Cardiac muscle cell (in vitro differentiated cells and primary cell): ENCODE measurements at regions not wholly inside any gene's neighbourhood (a gene's known extent, or its start where the extent isn't known, plus 50 kb on each side); places are given as distances from the start of the nearest gene placed in this dataset.

Source experiments
- DNase-seq, 2 donors: peaks; one replicate each; pipeline versions ENCODE4 v3.0.0 to v3.0.0-alpha.2; 2010 to 2017; ENCODE audit warnings: low read depth in 1 of 2, low spot score in 1 of 2
- H3K27ac ChIP-seq: fragments of 200-600 bp; sonication (generic); 2 replicates; pipeline ENCODE4 v1.5.1; 2016
- H3K27me3 ChIP-seq: fragments of 200-600 bp; sonication (generic); 2 replicates; pipeline ENCODE4 v1.6.0; 2016; ENCODE audit warnings: control low read depth
- H3K36me3 ChIP-seq: fragments of 200-600 bp; sonication (generic); 2 replicates; pipeline ENCODE4 v1.5.1; 2016; ENCODE audit warnings: control low read depth
- H3K4me1 ChIP-seq: fragments of 200-600 bp; sonication (generic); 2 replicates; pipeline ENCODE4 v1.8.1; 2017; ENCODE audit warnings: low read depth, mild to moderate bottlenecking, mixed run types
- H3K4me3 ChIP-seq: fragments of 200-600 bp; sonication (generic); 2 replicates; pipeline ENCODE4 v1.5.1; 2016; ENCODE audit warnings: mild to moderate bottlenecking
- H3K9me3 ChIP-seq: fragments of 200-600 bp; sonication (generic); 2 replicates; pipeline ENCODE4 v1.5.1; 2017; ENCODE audit warnings: low read depth, mild to moderate bottlenecking, control low read depth
- TF ChIP-seq, protein P1 (sequence below): IDR thresholded peaks from 2 replicates; pipeline ENCODE4 v1.5.1; 2012; ENCODE audit warnings: low read depth, mild to moderate bottlenecking, low read length

DNA sequence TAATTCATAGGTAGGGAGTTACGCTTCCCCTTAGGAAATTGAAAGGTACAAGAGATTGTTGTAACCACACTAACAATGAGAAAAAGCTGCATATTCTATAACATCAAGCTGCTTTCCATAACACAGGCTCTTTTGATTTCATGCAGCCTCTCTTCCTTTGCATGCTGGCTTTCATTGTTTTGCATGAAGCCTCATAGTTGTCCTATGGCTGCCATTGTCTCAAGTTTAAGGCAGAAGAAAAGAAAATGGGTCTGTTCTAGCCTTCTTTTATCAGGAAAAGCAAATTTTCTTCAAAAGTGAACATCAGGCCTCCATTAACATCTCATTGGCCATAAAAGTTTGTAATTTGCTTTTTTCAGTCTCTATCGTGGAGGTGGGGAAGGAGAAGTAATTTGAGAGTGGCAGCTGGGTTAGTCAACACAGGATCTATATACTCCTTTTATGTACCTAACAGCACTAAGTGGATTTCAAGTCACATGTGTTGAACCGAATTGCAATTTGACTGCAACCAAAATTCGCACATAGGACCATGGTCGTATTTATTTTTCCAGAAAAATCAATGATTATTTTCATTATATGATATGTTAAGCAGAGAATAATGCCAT lies 248.5 kb upstream of the RND3 start:
- no peak overlapping the region for H3K4me3 ChIP-seq
- no peaks in the 10 kb centered on the region for H3K9me3 ChIP-seq
- DNase-seq = no peak
- H3K4me1 ChIP-seq = no peaks in the 10 kb centered on the region
- TF ChIP-seq, protein P1, sequence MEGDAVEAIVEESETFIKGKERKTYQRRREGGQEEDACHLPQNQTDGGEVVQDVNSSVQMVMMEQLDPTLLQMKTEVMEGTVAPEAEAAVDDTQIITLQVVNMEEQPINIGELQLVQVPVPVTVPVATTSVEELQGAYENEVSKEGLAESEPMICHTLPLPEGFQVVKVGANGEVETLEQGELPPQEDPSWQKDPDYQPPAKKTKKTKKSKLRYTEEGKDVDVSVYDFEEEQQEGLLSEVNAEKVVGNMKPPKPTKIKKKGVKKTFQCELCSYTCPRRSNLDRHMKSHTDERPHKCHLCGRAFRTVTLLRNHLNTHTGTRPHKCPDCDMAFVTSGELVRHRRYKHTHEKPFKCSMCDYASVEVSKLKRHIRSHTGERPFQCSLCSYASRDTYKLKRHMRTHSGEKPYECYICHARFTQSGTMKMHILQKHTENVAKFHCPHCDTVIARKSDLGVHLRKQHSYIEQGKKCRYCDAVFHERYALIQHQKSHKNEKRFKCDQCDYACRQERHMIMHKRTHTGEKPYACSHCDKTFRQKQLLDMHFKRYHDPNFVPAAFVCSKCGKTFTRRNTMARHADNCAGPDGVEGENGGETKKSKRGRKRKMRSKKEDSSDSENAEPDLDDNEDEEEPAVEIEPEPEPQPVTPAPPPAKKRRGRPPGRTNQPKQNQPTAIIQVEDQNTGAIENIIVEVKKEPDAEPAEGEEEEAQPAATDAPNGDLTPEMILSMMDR = no peak
- no peaks in the 10 kb centered on the region for H3K27me3 ChIP-seq
- no peak overlapping the region for H3K27ac ChIP-seq
- H3K36me3 ChIP-seq = no peaks in the 10 kb centered on the region

DNA sequence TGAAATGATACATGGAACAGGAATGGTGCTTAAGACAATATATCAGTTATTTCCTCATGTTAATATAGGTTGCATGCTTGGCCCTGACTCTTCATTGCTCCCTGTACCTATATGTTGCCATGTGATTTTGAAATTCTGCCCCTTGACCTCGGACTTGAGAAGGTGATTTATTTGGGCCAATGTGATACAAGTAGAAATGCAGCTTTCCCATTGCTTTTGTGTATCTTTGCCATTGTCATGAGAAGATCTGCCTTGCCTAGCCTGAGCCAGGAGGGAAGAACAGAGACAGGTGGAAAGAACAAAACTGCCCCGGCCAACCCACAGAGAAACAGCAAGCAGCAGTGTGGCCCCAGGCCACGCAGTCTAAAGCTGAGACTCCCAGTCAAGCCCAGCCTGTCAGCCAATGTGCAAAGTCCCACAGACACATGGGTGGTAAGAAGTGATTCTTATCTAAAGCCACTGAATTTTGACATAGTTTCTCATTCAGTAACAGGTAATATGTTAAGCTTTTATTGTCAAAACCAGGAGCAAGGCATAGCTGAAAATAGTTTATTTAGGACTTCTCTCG lies 245.7 kb upstream of the RND3 start:
- Histone ChIP-seq H3K4me3 (no peak overlapping the region), H3K27me3 (no peaks in the 10 kb centered on the region), H3K27ac (no peak overlapping the region), H3K36me3 (no peaks in the 10 kb centered on the region), H3K4me1 (no peaks in the 10 kb centered on the region), H3K9me3 (no peaks in the 10 kb centered on the region)
- no peak for DNase-seq
- TF ChIP-seq, protein P1 = no peak

DNA sequence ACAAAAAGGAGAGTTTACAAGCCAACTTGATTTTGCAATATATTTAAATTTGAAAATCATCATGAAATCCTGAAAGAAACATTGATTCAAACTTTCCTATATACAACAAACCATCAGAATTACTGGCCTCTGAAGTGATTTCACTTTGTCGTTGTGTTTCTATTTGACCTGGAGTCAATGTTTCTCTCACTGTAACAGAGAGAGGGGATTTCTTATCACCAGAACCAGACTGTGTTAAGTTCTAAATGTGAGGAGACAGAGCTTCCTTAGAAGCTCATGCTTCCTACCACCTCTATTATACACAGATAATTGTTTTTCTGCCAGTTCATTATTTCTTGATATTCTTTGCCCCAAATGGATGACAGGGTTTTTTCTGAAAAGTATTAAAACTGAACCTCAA lies 245.0 kb upstream of the RND3 start:
- H3K4me3 ChIP-seq = no peak overlapping the region
- peak in 1 of 2 donors; percentile 2 for DNase-seq
- TF ChIP-seq, protein P1 = no peak
- no peaks in the 10 kb centered on the region for H3K4me1 ChIP-seq
- no peaks in the 10 kb centered on the region for H3K27me3 ChIP-seq
- no peaks in the 10 kb centered on the region for H3K36me3 ChIP-seq
- no peak overlapping the region for H3K27ac ChIP-seq
- no peaks in the 10 kb centered on the region for H3K9me3 ChIP-seq

DNA sequence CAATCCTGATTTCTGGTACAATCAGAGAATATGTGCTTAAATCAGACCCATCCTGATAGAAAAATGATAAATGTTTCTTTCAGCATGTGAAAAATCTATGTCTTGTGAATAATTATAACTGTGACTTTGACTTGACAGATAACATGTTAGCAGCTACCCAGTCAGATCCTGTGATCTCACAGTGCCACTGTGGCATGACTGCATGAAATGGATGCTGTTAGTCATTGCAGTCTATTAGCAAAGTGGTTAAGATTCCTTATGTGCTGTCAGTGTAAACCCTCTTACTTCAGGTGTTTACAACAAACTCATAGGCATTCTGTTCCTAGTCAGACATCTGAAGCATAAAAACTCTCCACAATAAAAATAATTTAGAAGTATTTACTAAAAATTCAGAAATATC lies 244.6 kb upstream of the RND3 start:
- Histone ChIP-seq H3K27ac (no peak overlapping the region), H3K4me3 (no peak overlapping the region), H3K9me3 (no peaks in the 10 kb centered on the region), H3K4me1 (no peaks in the 10 kb centered on the region), H3K36me3 (no peaks in the 10 kb centered on the region), H3K27me3 (no peaks in the 10 kb centered on the region)
- TF ChIP-seq, protein P1 = no peak
- DNase-seq = peak in 1 of 2 donors; percentile 25

DNA sequence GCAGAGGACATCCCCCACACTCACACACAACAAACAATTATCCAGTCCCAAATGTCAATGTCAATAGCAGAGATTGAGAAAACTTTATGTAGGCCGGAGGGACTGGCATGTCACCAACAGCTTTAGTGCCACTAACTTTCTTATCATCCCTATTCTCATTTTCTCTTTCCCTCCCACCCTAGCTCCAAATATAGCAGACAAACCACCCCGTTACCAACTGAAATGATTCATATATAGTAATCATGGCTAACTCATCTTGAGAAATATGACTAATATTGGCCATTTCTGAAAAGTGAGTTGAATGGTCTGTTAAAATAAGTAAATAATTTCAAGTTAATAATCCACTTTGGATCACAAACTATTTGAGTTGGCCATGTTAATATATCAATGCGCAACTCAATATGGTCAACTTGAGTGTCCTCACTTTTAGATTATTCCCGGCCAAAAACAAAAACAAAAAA lies 242.1 kb upstream of the RND3 start:
- DNase-seq = no peak
- no peaks in the 10 kb centered on the region for H3K9me3 ChIP-seq
- TF ChIP-seq, protein P1 = no peak
- H3K4me3 ChIP-seq = no peak overlapping the region
- H3K27me3 ChIP-seq = no peaks in the 10 kb centered on the region
- no peaks in the 10 kb centered on the region for H3K4me1 ChIP-seq
- H3K36me3 ChIP-seq = no peaks in the 10 kb centered on the region
- no peak overlapping the region for H3K27ac ChIP-seq
